ENCODE measurements at regions not wholly inside any gene's neighbourhood (a gene's known extent, or its start where the extent isn't known, plus 50 kb on each side); places are given as distances from the start of the nearest gene placed in this dataset.

DNA sequence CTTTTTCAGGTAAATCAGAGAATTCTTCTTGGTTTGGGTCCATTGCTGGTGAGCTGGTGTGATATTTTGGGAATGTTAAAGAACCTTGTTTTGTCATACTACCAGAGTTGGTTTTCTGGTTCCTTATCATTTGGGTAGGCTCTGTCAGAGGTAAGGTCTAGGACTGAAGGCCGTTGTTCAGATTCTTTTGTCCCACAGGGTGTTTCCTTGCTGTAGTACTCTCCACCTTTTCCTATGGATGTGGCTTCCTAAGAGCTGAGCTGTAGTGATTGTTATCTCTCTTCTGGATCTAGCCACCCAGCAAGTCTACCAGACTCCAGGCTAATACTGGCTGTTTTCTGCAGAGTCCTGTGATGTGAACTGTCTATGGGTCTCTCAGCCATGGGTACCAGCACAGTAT lies 367.5 kb upstream of the GATB start:
- TF ChIP-seq POLR2AphosphoS5 (IDR thresholded peaks at IDR 0.05; ENCODE audit: low read depth, low read length) = no peak
- no peak for TF ChIP-seq TAF1 (IDR thresholded peaks at IDR 0.05; ENCODE audit: low read depth, low read length)
- TF ChIP-seq POLR2A (IDR thresholded peaks at IDR 0.05; ENCODE audit: low read depth, low read length) = no peak
- no peak for TF ChIP-seq PAX5 (IDR thresholded peaks at IDR 0.05; ENCODE audit: insufficient read depth, low read length, severe bottlenecking)

All from GM12891 (cell line).